ENCODE measurements at regions not wholly inside any gene's neighbourhood (a gene's known extent, or its start where the extent isn't known, plus 50 kb on each side); places are given as distances from the start of the nearest gene placed in this dataset.

DNA sequence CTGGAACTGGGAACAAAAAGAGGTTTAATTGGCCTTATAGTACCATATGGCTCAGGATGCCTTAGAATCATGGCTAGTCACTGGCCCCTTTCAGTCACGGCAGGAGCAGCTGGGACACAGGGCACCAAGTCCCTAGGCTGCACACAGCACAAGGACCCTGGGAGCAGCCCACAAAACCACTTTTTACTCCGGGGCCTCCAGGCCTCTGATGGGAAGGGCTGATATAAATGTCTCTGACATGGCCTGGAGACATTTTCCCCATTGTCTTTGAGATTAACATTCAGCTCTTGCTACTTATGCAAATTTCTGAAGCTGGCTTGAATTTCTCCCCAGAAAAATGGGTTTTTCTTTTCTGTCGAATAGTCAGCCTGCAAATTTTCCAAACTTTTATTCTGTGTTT is 1026.4 kb upstream of the COX7C start:
- TF ChIP-seq, protein P1, sequence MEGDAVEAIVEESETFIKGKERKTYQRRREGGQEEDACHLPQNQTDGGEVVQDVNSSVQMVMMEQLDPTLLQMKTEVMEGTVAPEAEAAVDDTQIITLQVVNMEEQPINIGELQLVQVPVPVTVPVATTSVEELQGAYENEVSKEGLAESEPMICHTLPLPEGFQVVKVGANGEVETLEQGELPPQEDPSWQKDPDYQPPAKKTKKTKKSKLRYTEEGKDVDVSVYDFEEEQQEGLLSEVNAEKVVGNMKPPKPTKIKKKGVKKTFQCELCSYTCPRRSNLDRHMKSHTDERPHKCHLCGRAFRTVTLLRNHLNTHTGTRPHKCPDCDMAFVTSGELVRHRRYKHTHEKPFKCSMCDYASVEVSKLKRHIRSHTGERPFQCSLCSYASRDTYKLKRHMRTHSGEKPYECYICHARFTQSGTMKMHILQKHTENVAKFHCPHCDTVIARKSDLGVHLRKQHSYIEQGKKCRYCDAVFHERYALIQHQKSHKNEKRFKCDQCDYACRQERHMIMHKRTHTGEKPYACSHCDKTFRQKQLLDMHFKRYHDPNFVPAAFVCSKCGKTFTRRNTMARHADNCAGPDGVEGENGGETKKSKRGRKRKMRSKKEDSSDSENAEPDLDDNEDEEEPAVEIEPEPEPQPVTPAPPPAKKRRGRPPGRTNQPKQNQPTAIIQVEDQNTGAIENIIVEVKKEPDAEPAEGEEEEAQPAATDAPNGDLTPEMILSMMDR (IDR thresholded peaks at IDR 0.05), result no peak
- TF ChIP-seq POLR2A (IDR thresholded peaks at IDR 0.05), result no peak
- no peak for TF ChIP-seq POLR2AphosphoS5 (IDR thresholded peaks at IDR 0.05)
